ENCODE measurements at regions not wholly inside any gene's neighbourhood (a gene's known extent, or its start where the extent isn't known, plus 50 kb on each side); places are given as distances from the start of the nearest gene placed in this dataset.
"Not testable (repeated sequence)": the region's sequence is repeated elsewhere in the genome, so short reads cannot be mapped to it uniquely, and the experiment has no call there.

DNA sequence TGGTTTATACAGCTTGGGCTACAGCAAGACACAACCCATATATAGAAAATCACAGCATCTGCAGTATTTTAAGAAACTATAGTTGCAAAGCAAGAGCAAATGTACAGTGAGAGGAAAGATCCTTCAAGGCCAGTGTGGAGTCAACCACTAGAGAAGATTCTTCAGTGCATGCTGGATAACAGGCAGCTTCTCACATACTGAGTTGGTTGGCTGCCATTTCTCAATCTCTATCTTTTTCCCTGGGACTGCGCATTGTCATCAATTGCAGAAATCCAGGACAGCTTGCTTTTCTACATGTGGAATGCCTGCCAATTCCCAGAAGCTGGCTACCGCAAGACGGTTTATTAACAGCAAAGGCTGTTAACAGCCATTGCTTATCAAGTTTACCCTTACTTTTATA is 646.5 kb downstream of the CDY1 start:
- TF ChIP-seq, protein P1, sequence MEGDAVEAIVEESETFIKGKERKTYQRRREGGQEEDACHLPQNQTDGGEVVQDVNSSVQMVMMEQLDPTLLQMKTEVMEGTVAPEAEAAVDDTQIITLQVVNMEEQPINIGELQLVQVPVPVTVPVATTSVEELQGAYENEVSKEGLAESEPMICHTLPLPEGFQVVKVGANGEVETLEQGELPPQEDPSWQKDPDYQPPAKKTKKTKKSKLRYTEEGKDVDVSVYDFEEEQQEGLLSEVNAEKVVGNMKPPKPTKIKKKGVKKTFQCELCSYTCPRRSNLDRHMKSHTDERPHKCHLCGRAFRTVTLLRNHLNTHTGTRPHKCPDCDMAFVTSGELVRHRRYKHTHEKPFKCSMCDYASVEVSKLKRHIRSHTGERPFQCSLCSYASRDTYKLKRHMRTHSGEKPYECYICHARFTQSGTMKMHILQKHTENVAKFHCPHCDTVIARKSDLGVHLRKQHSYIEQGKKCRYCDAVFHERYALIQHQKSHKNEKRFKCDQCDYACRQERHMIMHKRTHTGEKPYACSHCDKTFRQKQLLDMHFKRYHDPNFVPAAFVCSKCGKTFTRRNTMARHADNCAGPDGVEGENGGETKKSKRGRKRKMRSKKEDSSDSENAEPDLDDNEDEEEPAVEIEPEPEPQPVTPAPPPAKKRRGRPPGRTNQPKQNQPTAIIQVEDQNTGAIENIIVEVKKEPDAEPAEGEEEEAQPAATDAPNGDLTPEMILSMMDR (IDR thresholded peaks at IDR 0.05; ENCODE audit: low read depth, low read length), result not testable (repeated sequence)
- TF ChIP-seq EZH2phosphoT487 (IDR thresholded peaks at IDR 0.05; ENCODE audit: low read depth), result not testable (repeated sequence)

Measured in OCI-LY3 (cell line).